ENCODE measurements at regions not wholly inside any gene's neighbourhood (a gene's known extent, or its start where the extent isn't known, plus 50 kb on each side); places are given as distances from the start of the nearest gene placed in this dataset.

- Histone ChIP-seq H3K4me1 (peaks cover 8% of the 10 kb centered on the region), H3K9me3 (no peaks in the 10 kb centered on the region), H3K36me3 (no peaks in the 10 kb centered on the region), H3K4me3 (ENCODE audit: low read depth, low read length) (no peak overlapping the region), H3K27me3 (no peaks in the 10 kb centered on the region)
- TF ChIP-seq, protein P1, sequence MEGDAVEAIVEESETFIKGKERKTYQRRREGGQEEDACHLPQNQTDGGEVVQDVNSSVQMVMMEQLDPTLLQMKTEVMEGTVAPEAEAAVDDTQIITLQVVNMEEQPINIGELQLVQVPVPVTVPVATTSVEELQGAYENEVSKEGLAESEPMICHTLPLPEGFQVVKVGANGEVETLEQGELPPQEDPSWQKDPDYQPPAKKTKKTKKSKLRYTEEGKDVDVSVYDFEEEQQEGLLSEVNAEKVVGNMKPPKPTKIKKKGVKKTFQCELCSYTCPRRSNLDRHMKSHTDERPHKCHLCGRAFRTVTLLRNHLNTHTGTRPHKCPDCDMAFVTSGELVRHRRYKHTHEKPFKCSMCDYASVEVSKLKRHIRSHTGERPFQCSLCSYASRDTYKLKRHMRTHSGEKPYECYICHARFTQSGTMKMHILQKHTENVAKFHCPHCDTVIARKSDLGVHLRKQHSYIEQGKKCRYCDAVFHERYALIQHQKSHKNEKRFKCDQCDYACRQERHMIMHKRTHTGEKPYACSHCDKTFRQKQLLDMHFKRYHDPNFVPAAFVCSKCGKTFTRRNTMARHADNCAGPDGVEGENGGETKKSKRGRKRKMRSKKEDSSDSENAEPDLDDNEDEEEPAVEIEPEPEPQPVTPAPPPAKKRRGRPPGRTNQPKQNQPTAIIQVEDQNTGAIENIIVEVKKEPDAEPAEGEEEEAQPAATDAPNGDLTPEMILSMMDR (IDR thresholded peaks at IDR 0.05; ENCODE audit: low read depth, low read length): no peak
- DNase-seq: no peak
Observed at GRCh38 chr7:18312482-18312881, 183.1 kb upstream of the HDAC9 start.

GRCh38 chr7:18313965-18314364 lies 181.6 kb upstream of the HDAC9 start:
- TF ChIP-seq, protein P1 (IDR thresholded peaks at IDR 0.05; ENCODE audit: low read depth, low read length): no peak
- DNase-seq: no peak
- Histone ChIP-seq H3K4me3 (ENCODE audit: low read depth, low read length) (no peak overlapping the region), H3K9me3 (no peaks in the 10 kb centered on the region), H3K36me3 (no peaks in the 10 kb centered on the region), H3K4me1 (peaks cover 8% of the 10 kb centered on the region), H3K27me3 (no peaks in the 10 kb centered on the region)

GRCh38 chr7:18315241-18315640 lies 180.3 kb upstream of the HDAC9 start:
- no peaks in the 10 kb centered on the region for H3K9me3 ChIP-seq
- TF ChIP-seq, protein P1 (IDR thresholded peaks at IDR 0.05; ENCODE audit: low read depth, low read length): no peak
- H3K27me3 ChIP-seq: no peaks in the 10 kb centered on the region
- no peak for DNase-seq
- no peak overlapping the region for H3K4me3 ChIP-seq (ENCODE audit: low read depth, low read length)
- no peaks in the 10 kb centered on the region for H3K36me3 ChIP-seq
- H3K4me1 ChIP-seq: peaks cover 8% of the 10 kb centered on the region

- Histone ChIP-seq H3K36me3 (no peaks in the 10 kb centered on the region), H3K4me3 (ENCODE audit: low read depth, low read length) (no peak overlapping the region), H3K9me3 (no peaks in the 10 kb centered on the region), H3K27me3 (no peaks in the 10 kb centered on the region), H3K4me1 (peaks cover 8% of the 10 kb centered on the region)
- TF ChIP-seq, protein P1 (IDR thresholded peaks at IDR 0.05; ENCODE audit: low read depth, low read length): no peak
- DNase-seq: no peak
Observed at GRCh38 chr7:18317941-18318340, 177.6 kb upstream of the HDAC9 start.

- no peak for DNase-seq
- Histone ChIP-seq H3K9me3 (no peaks in the 10 kb centered on the region), H3K4me3 (ENCODE audit: low read depth, low read length) (no peak overlapping the region), H3K27me3 (no peaks in the 10 kb centered on the region), H3K4me1 (no peaks in the 10 kb centered on the region), H3K36me3 (no peaks in the 10 kb centered on the region)
- TF ChIP-seq, protein P1 (IDR thresholded peaks at IDR 0.05; ENCODE audit: low read depth, low read length): no peak
Observed at GRCh38 chr7:18320422-18320821, 175.1 kb upstream of the HDAC9 start.

GRCh38 chr7:18320971-18321567 lies 174.5 kb upstream of the HDAC9 start:
- no peaks in the 10 kb centered on the region for H3K27me3 ChIP-seq
- H3K9me3 ChIP-seq: no peaks in the 10 kb centered on the region
- H3K36me3 ChIP-seq: no peaks in the 10 kb centered on the region
- TF ChIP-seq, protein P1 (IDR thresholded peaks at IDR 0.05; ENCODE audit: low read depth, low read length): peak; percentile 77
- peak; percentile 15 for DNase-seq
- no peaks in the 10 kb centered on the region for H3K4me1 ChIP-seq
- H3K4me3 ChIP-seq (ENCODE audit: low read depth, low read length): no peak overlapping the region

Data from BE2C (cell line).